ENCODE measurements at regions not wholly inside any gene's neighbourhood (a gene's known extent, or its start where the extent isn't known, plus 50 kb on each side); places are given as distances from the start of the nearest gene placed in this dataset.

DNA sequence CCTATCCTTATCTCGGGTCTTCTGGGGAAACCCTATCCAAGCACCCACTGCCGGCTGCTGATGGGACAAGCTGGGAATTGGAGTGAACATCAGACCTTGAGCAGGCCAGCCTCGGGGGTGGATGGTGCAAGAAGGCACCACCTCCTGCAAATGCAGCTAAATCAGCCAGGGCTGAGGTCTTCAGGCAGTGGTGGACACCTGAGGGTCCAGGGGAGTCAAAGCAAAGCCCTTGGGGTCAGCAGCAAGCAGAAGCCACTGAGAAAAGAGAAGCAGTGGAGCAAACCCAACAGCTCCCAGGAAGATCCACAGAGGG lies 55.4 kb upstream of the ENPP7 start:
- Histone ChIP-seq H3K79me2 (ENCODE audit: insufficient read depth, low read length) (no peaks in the 10 kb centered on the region), H3K4me1 (ENCODE audit: control insufficient read depth in 1 of 2, insufficient read depth in 2 of 2, low read length in 2 of 2) (no peaks in the 10 kb centered on the region), H3K4me2 (replicated peaks; ENCODE audit: extremely low read depth, low read length, poor library complexity, severe bottlenecking) (no peak overlapping the region), H3K9me3 (replicated peaks in 1 of 2; ENCODE audit: control insufficient read depth in 1 of 2, insufficient read depth in 1 of 2, low read length in 2 of 2) (peaks cover 11 to 29% of the 10 kb centered on the region in 2 donors), H4K20me1 (ENCODE audit: insufficient read depth, low read length) (no peaks in the 10 kb centered on the region), H3K27ac (ENCODE audit: low read depth in 1 of 2, low read length in 2 of 2) (no peak overlapping the region), H3K27me3 (ENCODE audit: control insufficient read depth in 2 of 2, insufficient read depth in 2 of 2, low read length in 2 of 2) (no peaks in the 10 kb centered on the region), H2AFZ (ENCODE audit: insufficient read depth, low read depth, low read length, poor library complexity, severe bottlenecking) (no peak overlapping the region), H3K36me3 (replicated peaks in 1 of 2; ENCODE audit: control insufficient read depth in 1 of 2, insufficient read depth in 2 of 2, low read length in 2 of 2) (no peaks in the 10 kb centered on the region), H3K4me3 (replicated peaks in 1 of 3; ENCODE audit: low read depth in 2 of 3, low read length in 3 of 3) (no peak overlapping the region), H3K9ac (ENCODE audit: insufficient read depth, low read length, poor library complexity, severe bottlenecking) (no peak overlapping the region)
- peaks cover 11 to 17% (median 12%) of the 10 kb centered on the region in 3 donors for H3K27me3 Mint-ChIP-seq (ENCODE audit: low read depth in 3 of 3)
- H3K9me3 Mint-ChIP-seq = peaks cover 9 to 21% (median 18%) of the 10 kb centered on the region in 7 donors
- H3K27ac Mint-ChIP-seq = no peak overlapping the region
- H3K4me1 Mint-ChIP-seq = no peaks in the 10 kb centered on the region
- no peak for DNase-seq
- H3K36me3 Mint-ChIP-seq = no peaks in the 10 kb centered on the region
- 100% methylated on average over 1 of the region's 3 CpGs for WGBS (ENCODE audit: insufficient coverage)
- intact Hi-C loops (cut with micrococcal nuclease) = no loop called here
- TF ChIP-seq CTCF (IDR thresholded peaks at IDR 0.05) = no peak
- no peak overlapping the region for H3K4me3 Mint-ChIP-seq

GRCh38 chr17:79674506-79675412 lies 56.0 kb upstream of the ENPP7 start:
- H3K4me1 Mint-ChIP-seq = no peaks in the 10 kb centered on the region
- H3K9me3 ChIP-seq (replicated peaks in 1 of 2; ENCODE audit: control insufficient read depth in 1 of 2, insufficient read depth in 1 of 2, low read length in 2 of 2) = peaks cover 11 to 29% of the 10 kb centered on the region in 2 donors
- no peaks in the 10 kb centered on the region for H3K79me2 ChIP-seq (ENCODE audit: insufficient read depth, low read length)
- no peaks in the 10 kb centered on the region for H3K4me1 ChIP-seq (ENCODE audit: control insufficient read depth in 1 of 2, insufficient read depth in 2 of 2, low read length in 2 of 2)
- H3K4me2 ChIP-seq (replicated peaks; ENCODE audit: extremely low read depth, low read length, poor library complexity, severe bottlenecking) = no peak overlapping the region
- H3K4me3 ChIP-seq (replicated peaks in 1 of 3; ENCODE audit: low read depth in 2 of 3, low read length in 3 of 3) = no peak overlapping the region
- H3K36me3 Mint-ChIP-seq = no peaks in the 10 kb centered on the region
- H3K4me3 Mint-ChIP-seq = no peak overlapping the region
- H3K27ac Mint-ChIP-seq = peak overlapping the region in 1 of 7 donors; percentile 77
- H3K27me3 ChIP-seq (ENCODE audit: control insufficient read depth in 2 of 2, insufficient read depth in 2 of 2, low read length in 2 of 2) = no peaks in the 10 kb centered on the region
- intact Hi-C loops (cut with micrococcal nuclease) = no loop called here
- H4K20me1 ChIP-seq (ENCODE audit: insufficient read depth, low read length) = no peaks in the 10 kb centered on the region
- WGBS (ENCODE audit: insufficient coverage) = 84% methylated on average over 12 of the region's 15 CpGs
- peaks cover 11 to 17% (median 15%) of the 10 kb centered on the region in 3 donors for H3K27me3 Mint-ChIP-seq (ENCODE audit: low read depth in 3 of 3)
- TF ChIP-seq CTCF (IDR thresholded peaks at IDR 0.05) = no peak
- H3K9ac ChIP-seq (ENCODE audit: insufficient read depth, low read length, poor library complexity, severe bottlenecking) = no peak overlapping the region
- DNase-seq = no peak
- no peak overlapping the region for H2AFZ ChIP-seq (ENCODE audit: insufficient read depth, low read depth, low read length, poor library complexity, severe bottlenecking)
- no peak overlapping the region for H3K27ac ChIP-seq (ENCODE audit: low read depth in 1 of 2, low read length in 2 of 2)
- peaks cover 9 to 21% (median 18%) of the 10 kb centered on the region in 7 donors for H3K9me3 Mint-ChIP-seq
- no peaks in the 10 kb centered on the region for H3K36me3 ChIP-seq (replicated peaks in 1 of 2; ENCODE audit: control insufficient read depth in 1 of 2, insufficient read depth in 2 of 2, low read length in 2 of 2)

Measured in CD14-positive monocyte (primary cell).